ENCODE measurements at regions not wholly inside any gene's neighbourhood (a gene's known extent, or its start where the extent isn't known, plus 50 kb on each side); places are given as distances from the start of the nearest gene placed in this dataset.

DNA sequence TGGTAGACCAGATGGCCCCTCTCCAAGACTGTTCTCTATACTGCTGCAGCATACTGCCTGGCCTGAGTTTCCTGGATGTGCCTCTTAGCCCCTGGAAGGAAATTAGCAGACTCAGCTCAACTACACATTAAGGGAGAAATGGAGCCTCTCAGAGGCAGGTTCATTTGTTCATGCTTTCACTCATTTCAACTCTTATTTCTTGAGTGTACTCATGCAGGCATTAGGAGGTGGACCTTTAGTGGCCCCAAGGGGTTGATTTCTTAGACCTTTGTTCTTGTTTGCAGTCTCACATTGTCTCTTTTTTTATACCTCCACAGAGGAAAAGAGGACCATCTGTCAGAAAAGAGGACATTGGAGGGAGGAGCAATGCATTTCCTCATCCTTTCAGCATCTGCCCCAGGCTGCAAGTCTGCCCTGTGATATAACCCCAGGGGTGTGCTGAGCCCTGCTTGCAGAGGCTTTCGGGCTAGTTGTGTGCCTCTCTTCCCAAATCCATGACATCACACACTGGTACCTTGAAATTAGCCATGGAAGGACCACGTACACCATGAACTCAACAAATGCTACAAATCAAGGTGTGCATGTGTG lies 456.2 kb downstream of the CD83 start (continued):
- TF ChIP-seq, protein P1, sequence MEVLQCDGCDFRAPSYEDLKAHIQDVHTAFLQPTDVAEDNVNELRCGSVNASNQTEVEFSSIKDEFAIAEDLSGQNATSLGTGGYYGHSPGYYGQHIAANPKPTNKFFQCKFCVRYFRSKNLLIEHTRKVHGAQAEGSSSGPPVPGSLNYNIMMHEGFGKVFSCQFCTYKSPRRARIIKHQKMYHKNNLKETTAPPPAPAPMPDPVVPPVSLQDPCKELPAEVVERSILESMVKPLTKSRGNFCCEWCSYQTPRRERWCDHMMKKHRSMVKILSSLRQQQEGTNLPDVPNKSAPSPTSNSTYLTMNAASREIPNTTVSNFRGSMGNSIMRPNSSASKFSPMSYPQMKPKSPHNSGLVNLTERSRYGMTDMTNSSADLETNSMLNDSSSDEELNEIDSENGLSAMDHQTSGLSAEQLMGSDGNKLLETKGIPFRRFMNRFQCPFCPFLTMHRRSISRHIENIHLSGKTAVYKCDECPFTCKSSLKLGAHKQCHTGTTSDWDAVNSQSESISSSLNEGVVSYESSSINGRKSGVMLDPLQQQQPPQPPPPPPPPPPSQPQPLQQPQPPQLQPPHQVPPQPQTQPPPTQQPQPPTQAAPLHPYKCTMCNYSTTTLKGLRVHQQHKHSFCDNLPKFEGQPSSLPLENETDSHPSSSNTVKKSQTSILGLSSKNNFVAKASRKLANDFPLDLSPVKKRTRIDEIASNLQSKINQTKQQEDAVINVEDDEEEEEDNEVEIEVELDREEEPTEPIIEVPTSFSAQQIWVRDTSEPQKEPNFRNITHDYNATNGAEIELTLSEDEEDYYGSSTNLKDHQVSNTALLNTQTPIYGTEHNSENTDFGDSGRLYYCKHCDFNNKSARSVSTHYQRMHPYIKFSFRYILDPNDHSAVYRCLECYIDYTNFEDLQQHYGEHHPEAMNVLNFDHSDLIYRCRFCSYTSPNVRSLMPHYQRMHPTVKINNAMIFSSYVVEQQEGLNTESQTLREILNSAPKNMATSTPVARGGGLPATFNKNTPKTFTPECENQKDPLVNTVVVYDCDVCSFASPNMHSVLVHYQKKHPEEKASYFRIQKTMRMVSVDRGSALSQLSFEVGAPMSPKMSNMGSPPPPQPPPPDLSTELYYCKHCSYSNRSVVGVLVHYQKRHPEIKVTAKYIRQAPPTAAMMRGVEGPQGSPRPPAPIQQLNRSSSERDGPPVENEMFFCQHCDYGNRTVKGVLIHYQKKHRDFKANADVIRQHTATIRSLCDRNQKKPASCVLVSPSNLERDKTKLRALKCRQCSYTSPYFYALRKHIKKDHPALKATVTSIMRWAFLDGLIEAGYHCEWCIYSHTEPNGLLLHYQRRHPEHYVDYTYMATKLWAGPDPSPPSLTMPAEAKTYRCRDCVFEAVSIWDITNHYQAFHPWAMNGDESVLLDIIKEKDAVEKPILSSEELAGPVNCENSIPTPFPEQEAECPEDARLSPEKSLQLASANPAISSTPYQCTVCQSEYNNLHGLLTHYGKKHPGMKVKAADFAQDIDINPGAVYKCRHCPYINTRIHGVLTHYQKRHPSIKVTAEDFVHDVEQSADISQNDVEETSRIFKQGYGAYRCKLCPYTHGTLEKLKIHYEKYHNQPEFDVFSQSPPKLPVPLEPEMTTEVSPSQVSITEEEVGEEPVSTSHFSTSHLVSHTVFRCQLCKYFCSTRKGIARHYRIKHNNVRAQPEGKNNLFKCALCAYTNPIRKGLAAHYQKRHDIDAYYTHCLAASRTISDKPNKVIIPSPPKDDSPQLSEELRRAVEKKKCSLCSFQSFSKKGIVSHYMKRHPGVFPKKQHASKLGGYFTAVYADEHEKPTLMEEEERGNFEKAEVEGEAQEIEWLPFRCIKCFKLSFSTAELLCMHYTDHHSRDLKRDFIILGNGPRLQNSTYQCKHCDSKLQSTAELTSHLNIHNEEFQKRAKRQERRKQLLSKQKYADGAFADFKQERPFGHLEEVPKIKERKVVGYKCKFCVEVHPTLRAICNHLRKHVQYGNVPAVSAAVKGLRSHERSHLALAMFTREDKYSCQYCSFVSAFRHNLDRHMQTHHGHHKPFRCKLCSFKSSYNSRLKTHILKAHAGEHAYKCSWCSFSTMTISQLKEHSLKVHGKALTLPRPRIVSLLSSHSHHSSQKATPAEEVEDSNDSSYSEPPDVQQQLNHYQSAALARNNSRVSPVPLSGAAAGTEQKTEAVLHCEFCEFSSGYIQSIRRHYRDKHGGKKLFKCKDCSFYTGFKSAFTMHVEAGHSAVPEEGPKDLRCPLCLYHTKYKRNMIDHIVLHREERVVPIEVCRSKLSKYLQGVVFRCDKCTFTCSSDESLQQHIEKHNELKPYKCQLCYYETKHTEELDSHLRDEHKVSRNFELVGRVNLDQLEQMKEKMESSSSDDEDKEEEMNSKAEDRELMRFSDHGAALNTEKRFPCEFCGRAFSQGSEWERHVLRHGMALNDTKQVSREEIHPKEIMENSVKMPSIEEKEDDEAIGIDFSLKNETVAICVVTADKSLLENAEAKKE (CRISPR knock-in tag; IDR thresholded peaks at IDR 0.05): no peak
- TF ChIP-seq EZH2phosphoT487 (IDR thresholded peaks at IDR 0.05; ENCODE audit: unreplicated experiment): no peak
- no peak for TF ChIP-seq POLR2AphosphoS5 (IDR thresholded peaks at IDR 0.05; ENCODE audit: low read depth)
- TF ChIP-seq ZNF331 (CRISPR knock-in tag; IDR thresholded peaks at IDR 0.05; ENCODE audit: low read depth): no peak
- TF ChIP-seq, protein P2, sequence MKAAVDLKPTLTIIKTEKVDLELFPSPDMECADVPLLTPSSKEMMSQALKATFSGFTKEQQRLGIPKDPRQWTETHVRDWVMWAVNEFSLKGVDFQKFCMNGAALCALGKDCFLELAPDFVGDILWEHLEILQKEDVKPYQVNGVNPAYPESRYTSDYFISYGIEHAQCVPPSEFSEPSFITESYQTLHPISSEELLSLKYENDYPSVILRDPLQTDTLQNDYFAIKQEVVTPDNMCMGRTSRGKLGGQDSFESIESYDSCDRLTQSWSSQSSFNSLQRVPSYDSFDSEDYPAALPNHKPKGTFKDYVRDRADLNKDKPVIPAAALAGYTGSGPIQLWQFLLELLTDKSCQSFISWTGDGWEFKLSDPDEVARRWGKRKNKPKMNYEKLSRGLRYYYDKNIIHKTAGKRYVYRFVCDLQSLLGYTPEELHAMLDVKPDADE (IDR thresholded peaks at IDR 0.05): no peak

DNA sequence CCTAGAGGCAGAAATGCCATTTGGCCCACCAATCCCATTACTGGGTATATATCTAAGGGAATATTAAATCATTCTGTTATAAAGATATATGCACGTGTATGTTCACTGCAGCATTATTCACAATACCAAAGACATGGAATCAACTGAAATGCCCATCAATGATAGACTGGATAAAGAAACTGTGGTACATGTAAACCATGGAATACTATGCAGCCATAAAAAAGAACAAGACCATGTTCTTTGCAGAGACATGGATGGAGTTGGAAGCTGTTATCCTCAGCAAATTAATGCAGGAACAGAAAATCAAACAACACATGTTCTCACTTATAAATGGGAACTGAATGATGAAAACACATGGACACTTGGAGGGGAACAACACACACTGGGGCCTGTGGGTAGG lies 458.4 kb downstream of the CD83 start:
- no peak overlapping the region for H3K27ac ChIP-seq (ENCODE audit: low read depth)
- Mint-ChIP-seq H3K27me3 (ENCODE audit: insufficient read depth, low read depth, poor library complexity) (no peaks in the 10 kb centered on the region), H3K4me1 (no peaks in the 10 kb centered on the region; the same call in 2 of the 3 replicates), H3K4me3 (no peak overlapping the region), H3K9me3 (no peaks in the 10 kb centered on the region; the same call in 2 of the 3 replicates), H3K27ac (no peak overlapping the region), H3K36me3 (ENCODE audit: low read depth) (no peaks in the 10 kb centered on the region; the same call in 2 of the 3 replicates)
- no peaks in the 10 kb centered on the region for H3K27me3 ChIP-seq (ENCODE audit: insufficient read depth)
- H3K4me1 ChIP-seq (ENCODE audit: insufficient read depth): no peaks in the 10 kb centered on the region
- no peak for DNase-seq (ENCODE audit: low spot score)
- no peak overlapping the region for H2AFZ ChIP-seq
- H3K9me2 ChIP-seq (ENCODE audit: insufficient read depth): peaks cover 4% of the 10 kb centered on the region
- no peak overlapping the region for H3K4me3 ChIP-seq
- H3F3A ChIP-seq (replicated peaks; ENCODE audit: low read depth): no peaks in the 10 kb centered on the region
- H4K20me1 ChIP-seq (replicated peaks; ENCODE audit: insufficient read depth): no peaks in the 10 kb centered on the region
- ATAC-seq: no peak
- TF ChIP-seq STAT1 (IDR thresholded peaks at IDR 0.05; ENCODE audit: unreplicated experiment): no peak
- TF ChIP-seq ZNF331 (CRISPR knock-in tag; IDR thresholded peaks at IDR 0.05; ENCODE audit: low read depth): no peak
- no peak for TF ChIP-seq EZH2phosphoT487 (IDR thresholded peaks at IDR 0.05; ENCODE audit: unreplicated experiment)
- TF ChIP-seq ZNF114 (CRISPR knock-in tag; IDR thresholded peaks at IDR 0.05): no peak
- TF ChIP-seq, protein P1 (CRISPR knock-in tag; IDR thresholded peaks at IDR 0.05): no peak
- no peak for TF ChIP-seq EZH2 (IDR thresholded peaks at IDR 0.05; ENCODE audit: low read depth, unreplicated experiment)
- no peak overlapping the region for H3K4me2 ChIP-seq
- H3K79me2 ChIP-seq (replicated peaks; ENCODE audit: insufficient read depth): no peaks in the 10 kb centered on the region
- no peaks in the 10 kb centered on the region for H3K36me3 ChIP-seq (ENCODE audit: insufficient read depth)
